Stimulated activated naive CD4-positive, alpha-beta T cell (primary cell): ENCODE measurements at regions not wholly inside any gene's neighbourhood (a gene's known extent, or its start where the extent isn't known, plus 50 kb on each side); places are given as distances from the start of the nearest gene placed in this dataset.

ENCODE experiments used
- DNase-seq, 6 experiments: peaks; one replicate each; lab custom pipeline; 2025; lab: John Stamatoyannopoulos, UW

DNA sequence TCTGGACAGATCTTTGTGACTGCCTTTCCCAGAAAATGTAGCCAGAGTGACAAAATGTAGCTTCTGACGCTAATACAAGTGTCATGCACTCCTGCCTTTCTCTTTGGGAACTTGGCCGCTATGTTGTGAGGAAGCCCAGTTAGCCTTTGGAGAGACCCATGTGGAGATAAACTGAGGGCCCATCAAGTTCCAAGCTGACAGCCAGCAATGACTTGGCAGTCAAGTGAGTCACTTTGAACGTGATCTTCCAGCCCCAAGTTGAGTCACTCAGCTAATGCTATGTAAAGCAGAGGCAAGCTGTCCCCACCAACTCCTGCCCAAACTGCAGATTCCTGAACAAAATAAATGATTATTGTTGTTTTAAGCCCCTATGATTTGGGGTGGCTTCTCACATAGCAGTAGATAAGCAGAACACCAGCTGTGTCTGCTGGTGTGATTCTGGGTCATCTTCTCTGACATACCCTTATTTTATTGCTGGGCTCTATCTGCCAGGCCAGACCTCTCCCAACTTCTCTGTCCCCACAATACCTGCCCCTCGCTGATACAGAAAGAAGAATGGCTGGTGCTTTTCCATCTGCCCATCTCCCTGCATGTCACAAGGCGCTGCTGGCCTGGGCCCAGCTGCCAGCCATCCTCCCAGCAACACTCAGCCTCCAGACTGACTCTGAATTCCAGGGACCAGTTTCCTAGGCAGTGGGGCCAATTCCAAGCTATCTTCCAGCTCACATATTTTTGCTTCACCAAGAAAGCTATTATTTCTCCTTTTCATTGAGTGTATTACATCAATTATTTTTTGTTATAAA lies 274.8 kb downstream of the LRFN2 start:
- DNase-seq: no peak

GRCh38 chr6:40308533-40309306 lies 278.4 kb downstream of the LRFN2 start:
- peak in 5 of 6 experiments; percentile 2 to 38 (median 19) for DNase-seq

DNA sequence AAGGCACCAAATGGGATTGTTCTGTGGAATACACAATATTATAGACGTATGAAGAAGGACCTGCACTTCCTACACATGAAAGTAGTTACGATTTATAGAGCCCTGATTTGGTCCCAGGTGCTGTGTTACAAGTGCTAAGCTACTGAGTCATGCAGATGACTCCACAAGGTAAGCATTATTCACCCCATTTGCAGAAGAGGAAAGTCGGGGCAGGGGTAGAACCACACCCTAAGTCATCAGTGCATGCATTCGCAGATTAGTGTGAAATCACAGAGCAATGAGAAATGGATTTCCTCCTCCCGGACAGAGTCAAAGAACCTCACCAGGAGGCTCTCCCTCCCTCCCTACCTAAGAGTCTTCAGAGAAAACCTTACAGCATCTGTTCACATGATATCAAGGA lies 279.5 kb downstream of the LRFN2 start:
- DNase-seq: no peak

DNA sequence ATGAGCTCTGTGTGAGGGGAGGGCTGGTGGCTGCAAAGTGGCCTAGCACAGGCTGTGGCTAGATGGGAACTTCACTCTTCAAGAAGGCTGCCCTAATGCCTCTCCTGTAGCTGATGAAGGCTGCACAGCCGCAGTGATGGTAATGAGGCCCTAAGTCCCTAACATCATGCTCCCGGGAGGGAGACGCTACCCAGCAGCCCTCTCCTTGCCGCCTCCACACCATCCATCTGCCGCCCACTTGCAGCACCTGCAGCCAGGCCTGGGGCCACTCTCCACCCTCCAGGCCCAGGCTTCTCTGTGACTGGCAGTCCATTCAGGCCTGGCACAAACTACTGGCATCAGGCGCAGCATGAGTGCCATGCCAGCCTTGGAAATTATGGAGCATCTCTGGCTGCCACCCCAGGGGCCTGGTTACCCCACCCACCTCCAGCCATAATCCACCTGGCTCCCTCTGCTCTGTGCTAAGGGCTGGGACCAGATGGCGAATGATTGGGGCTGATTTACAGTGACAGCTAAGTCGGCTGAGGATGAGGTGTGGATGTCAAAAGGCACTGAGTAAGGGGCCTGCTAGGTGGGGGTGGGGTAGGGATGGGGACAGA lies 284.2 kb downstream of the LRFN2 start:
- no peak for DNase-seq

GRCh38 chr6:40299681-40300080 lies 287.5 kb downstream of the LRFN2 start:
- no peak for DNase-seq

GRCh38 chr6:40298207-40298606 lies 289.0 kb downstream of the LRFN2 start:
- no peak for DNase-seq

- DNase-seq: no peak
Measured at GRCh38 chr6:40295251-40295950, 291.8 kb downstream of the LRFN2 start.

GRCh38 chr6:40293460-40294185 lies 293.5 kb downstream of the LRFN2 start:
- no peak for DNase-seq

- no peak for DNase-seq
Measured at GRCh38 chr6:40293060-40293459, 294.1 kb downstream of the LRFN2 start.

DNA sequence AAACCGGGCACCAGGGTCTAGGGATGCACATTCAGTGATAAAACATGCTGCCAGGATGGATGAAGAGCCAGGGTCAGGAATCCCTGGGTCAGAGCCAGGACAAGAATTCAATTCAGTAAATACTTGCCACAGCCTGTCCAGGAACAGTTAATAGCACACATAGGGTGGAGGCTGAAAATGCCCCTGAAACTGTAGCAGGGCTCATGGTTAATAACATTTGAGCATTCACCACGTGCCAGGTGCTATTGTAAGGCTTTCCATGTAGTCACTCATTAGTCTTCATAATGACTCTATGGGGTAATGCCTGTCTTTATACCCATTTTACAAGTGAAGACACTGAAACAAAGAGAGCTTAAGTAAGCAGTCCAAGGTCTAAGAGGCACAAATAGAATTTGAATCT lies 296.3 kb downstream of the LRFN2 start:
- DNase-seq: no peak

DNA sequence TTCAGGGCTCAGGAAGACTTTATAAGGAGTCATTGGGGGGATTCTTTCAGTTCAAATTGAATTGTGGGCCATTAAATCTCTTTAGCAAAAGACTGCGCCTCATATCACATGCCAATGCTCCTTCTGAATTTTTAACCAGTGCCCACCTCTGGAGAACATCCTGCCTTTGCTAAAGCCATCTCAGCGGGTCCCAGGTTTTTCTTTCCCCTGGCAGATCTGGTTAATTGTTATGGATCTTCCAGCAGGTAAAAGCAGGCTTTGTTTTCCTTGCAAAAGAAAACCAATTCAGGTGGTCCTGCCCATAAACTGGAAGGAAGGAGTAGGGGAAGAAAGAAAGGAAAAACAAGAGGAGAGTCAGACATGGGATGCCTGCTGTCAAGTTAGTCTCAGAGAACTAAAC lies 298.2 kb downstream of the LRFN2 start:
- DNase-seq: no peak

GRCh38 chr6:40287296-40287850 lies 299.8 kb downstream of the LRFN2 start:
- DNase-seq: no peak

- DNase-seq: no peak
Measured at GRCh38 chr6:40286721-40287120, 300.4 kb downstream of the LRFN2 start.

- peak in 1 of 6 experiments; percentile 2 for DNase-seq
Measured at GRCh38 chr6:40285996-40286395, 301.2 kb downstream of the LRFN2 start.

- no peak for DNase-seq
Measured at GRCh38 chr6:40285535-40285934, 301.6 kb downstream of the LRFN2 start.

- no peak for DNase-seq
Measured at GRCh38 chr6:40282986-40283385, 304.2 kb downstream of the LRFN2 start.

DNA sequence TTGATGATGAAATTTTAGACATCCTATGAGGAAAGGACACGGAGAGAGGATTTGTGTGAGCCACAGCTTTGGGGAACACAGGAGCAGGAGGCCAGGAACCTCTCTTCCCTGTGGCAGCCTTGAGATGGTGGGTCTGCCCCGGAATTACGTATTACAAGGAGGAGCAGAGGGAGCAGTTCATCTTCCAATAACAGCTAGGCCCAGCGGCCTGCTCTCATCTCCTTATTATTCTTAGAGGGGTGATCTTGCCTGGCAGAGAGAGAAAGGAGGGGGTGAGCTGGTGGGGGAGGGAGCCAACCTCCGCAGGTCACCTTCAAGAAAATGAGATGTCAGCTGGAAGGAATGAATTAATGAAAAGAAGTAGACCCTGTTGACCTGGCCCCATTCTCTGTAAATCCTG lies 305.8 kb downstream of the LRFN2 start:
- no peak for DNase-seq

GRCh38 chr6:40280231-40280630 lies 306.9 kb downstream of the LRFN2 start:
- no peak for DNase-seq

GRCh38 chr6:40276141-40276540 lies 311.0 kb downstream of the LRFN2 start:
- no peak for DNase-seq

DNA sequence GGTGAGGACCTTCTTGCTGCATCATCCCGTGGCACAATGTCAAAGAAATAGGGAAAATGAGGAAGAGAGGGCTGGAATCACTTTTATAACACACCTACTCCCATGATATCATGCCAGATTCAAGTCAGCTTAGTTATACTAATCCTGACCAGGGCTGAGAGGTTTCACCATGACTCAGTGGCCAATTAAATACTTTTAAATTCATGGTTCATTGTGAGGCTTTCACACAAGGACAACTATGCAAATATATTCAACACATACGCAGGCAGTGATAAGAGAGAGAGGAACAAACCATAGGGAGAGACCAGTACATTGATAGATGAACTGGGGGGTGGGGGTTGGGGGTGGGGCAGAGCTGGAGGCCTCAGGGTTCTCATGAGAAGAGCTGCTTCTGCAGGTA lies 313.1 kb downstream of the LRFN2 start:
- DNase-seq: no peak

- no peak for DNase-seq
Measured at GRCh38 chr6:40268614-40269013, 318.6 kb downstream of the LRFN2 start.
